Thyroid gland (tissue), 4 donors: ENCODE measurements at regions not wholly inside any gene's neighbourhood (a gene's known extent, or its start where the extent isn't known, plus 50 kb on each side); places are given as distances from the start of the nearest gene placed in this dataset.

ENCODE experiments used
- CTCF ChIP-seq, 6 experiments: fragments of 200-600 bp in 3 of 6; fragments of 450-650 bp in 3 of 6; sonication (generic) in 3 of 6; IDR thresholded peaks; one replicate each; pipeline ENCODE4 v1.5.1; 2016 to 2019; ENCODE audit warnings: antibody characterized with exemption in 6 of 6, mild to moderate bottlenecking in 2 of 6, inconsistent platforms in 1 of 6, moderate library complexity in 1 of 6
- POLR2A ChIP-seq, 2 donors: fragments of 450-650 bp; IDR thresholded peaks; one replicate each; pipeline ENCODE4 v1.6.1; 2017; ENCODE audit warnings: antibody characterized with exemption in 2 of 2, mild to moderate bottlenecking in 2 of 2, moderate library complexity in 1 of 2

- TF ChIP-seq POLR2A (IDR thresholded peaks at IDR 0.05) (no peak), CTCF (IDR thresholded peaks at IDR 0.05) (no peak)
Measured at GRCh38 chr15:26261413-26261812, 398.3 kb upstream of the ATP10A start.
